Stimulated activated naive CD8-positive, alpha-beta T cell treated with anti-CD3 and anti-CD28 coated beads, Interleukin-15, amount 100 ng/mL, for 72 hours (primary cell): ENCODE measurements at regions not wholly inside any gene's neighbourhood (a gene's known extent, or its start where the extent isn't known, plus 50 kb on each side); places are given as distances from the start of the nearest gene placed in this dataset.
"Not testable (repeated sequence)": the region's sequence is repeated elsewhere in the genome, so short reads cannot be mapped to it uniquely, and the experiment has no call there.

Experiments used
- ATAC-seq: fragments of 150-1000 bp; cut with Tn5 transposase; 2 replicates; pipeline ENCODE4 v1.10.0; 2021; ENCODE audit warnings: mild to moderate bottlenecking, moderate library complexity
- DNase-seq, 2 donors: peaks; one replicate each; pipeline ENCODE4 v3.0.0; 2021 to 2022
- H3K27ac Mint-ChIP-seq, 2 donors: one replicate each; pipeline ENCODE4 v1.8.0; 2022; ENCODE audit warnings: mild to moderate bottlenecking in 2 of 2, mixed read lengths in 2 of 2, moderate library complexity in 2 of 2
- H3K27me3 Mint-ChIP-seq: one replicate; pipeline ENCODE4 v1.8.0; 2022; ENCODE audit warnings: mixed read lengths
- H3K4me1 Mint-ChIP-seq: one replicate; pipeline ENCODE4 v1.8.0; 2022; ENCODE audit warnings: mild to moderate bottlenecking, mixed read lengths
- H3K4me3 Mint-ChIP-seq, 2 donors: one replicate each; pipeline ENCODE4 v1.8.0; 2022; ENCODE audit warnings: mild to moderate bottlenecking in 2 of 2, mixed read lengths in 2 of 2, moderate library complexity in 1 of 2
- H3K9me3 Mint-ChIP-seq, 2 donors: one replicate each; pipeline ENCODE4 v1.8.0; 2022; ENCODE audit warnings: mixed read lengths in 2 of 2

- H3K4me1 Mint-ChIP-seq, H3K27me3 Mint-ChIP-seq, H3K9me3 Mint-ChIP-seq, ATAC-seq, H3K4me3 Mint-ChIP-seq, DNase-seq, H3K27ac Mint-ChIP-seq: not testable (repeated sequence)
Measured at GRCh38 chr15:22358932-22359331, 99.8 kb upstream of the GOLGA6L22 start.

DNA sequence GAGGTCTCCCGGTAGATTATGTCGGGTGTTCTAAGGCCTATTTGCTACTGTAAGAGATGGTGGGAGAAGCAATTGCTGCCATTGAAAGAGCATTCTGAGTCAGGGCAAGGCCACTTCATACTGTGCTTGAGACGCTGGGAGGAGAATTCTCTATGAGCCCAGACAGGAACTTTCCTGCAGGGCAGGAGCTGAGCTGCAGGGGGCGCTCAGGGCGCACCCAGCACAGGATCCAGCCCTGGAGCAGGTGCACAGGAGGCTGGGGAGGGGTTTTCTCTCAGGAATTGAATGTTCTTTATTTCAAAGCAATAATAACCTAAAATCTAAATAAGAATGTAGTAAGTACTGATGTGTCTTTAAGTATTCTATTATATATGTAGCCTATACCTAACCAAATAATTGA lies 99.1 kb upstream of the GOLGA6L22 start:
- ATAC-seq, result peak; percentile 75
- H3K27me3 Mint-ChIP-seq, H3K27ac Mint-ChIP-seq, H3K4me1 Mint-ChIP-seq, H3K4me3 Mint-ChIP-seq, H3K9me3 Mint-ChIP-seq, DNase-seq: not testable (repeated sequence)

GRCh38 chr15:22360696-22361095 lies 98.0 kb upstream of the GOLGA6L22 start:
- H3K27ac Mint-ChIP-seq, ATAC-seq, H3K4me1 Mint-ChIP-seq, H3K4me3 Mint-ChIP-seq, H3K9me3 Mint-ChIP-seq, H3K27me3 Mint-ChIP-seq, DNase-seq: not testable (repeated sequence)

- H3K4me3 Mint-ChIP-seq, H3K27ac Mint-ChIP-seq, ATAC-seq, H3K4me1 Mint-ChIP-seq, H3K27me3 Mint-ChIP-seq, H3K9me3 Mint-ChIP-seq, DNase-seq: not testable (repeated sequence)
Measured at GRCh38 chr15:22362502-22362901, 96.2 kb upstream of the GOLGA6L22 start.

GRCh38 chr15:22371246-22371834 lies 87.4 kb upstream of the GOLGA6L22 start:
- not testable (repeated sequence) for ATAC-seq, H3K27me3 Mint-ChIP-seq, H3K4me3 Mint-ChIP-seq, DNase-seq, H3K27ac Mint-ChIP-seq, H3K4me1 Mint-ChIP-seq, H3K9me3 Mint-ChIP-seq

DNA sequence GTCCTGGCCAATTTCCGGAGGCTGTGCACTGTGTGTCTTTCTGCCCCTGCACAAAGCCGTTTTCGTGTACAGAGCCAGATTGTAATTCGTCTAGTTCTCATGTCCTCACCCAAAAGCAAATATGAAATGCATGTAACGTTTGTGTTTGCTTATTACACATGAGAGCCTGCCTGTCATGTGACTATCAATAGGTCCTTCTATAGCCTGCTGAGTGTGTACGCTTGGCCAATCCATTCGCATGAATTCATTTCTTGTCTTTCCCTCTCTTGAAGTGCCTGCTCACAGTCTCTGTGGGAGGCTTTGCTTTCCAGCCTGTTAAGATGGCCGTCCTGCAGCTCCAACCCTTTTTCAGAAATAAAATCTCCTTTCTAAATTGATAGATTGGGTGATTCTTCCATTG lies 84.2 kb upstream of the GOLGA6L22 start:
- H3K4me3 Mint-ChIP-seq, H3K4me1 Mint-ChIP-seq, H3K27me3 Mint-ChIP-seq, ATAC-seq, H3K27ac Mint-ChIP-seq, DNase-seq, H3K9me3 Mint-ChIP-seq: not testable (repeated sequence)

- H3K4me3 Mint-ChIP-seq, ATAC-seq, H3K27me3 Mint-ChIP-seq, H3K4me1 Mint-ChIP-seq, H3K9me3 Mint-ChIP-seq, H3K27ac Mint-ChIP-seq, DNase-seq: not testable (repeated sequence)
Measured at GRCh38 chr15:22375829-22376228, 82.9 kb upstream of the GOLGA6L22 start.

DNA sequence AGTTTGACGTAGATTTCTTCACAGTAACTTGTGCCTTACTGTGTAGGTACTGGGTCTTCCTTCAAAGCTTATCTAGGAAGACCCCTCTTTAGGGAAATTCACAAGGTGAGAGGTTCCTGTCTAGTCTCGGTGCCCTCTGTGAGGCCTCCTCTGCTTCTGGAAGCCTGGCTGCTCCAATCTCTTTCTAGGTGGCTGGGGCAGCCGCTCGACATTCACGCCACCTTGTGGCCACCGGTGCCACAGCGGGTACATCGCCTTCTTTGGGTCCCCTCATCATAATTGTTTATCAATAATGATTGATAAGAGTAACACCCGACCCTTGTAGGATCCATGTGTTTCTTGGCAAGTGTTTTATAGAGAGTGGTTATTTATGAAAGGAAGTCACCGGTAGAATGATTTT lies 80.8 kb upstream of the GOLGA6L22 start:
- not testable (repeated sequence) for H3K4me3 Mint-ChIP-seq, H3K27ac Mint-ChIP-seq, DNase-seq, H3K4me1 Mint-ChIP-seq, H3K9me3 Mint-ChIP-seq, H3K27me3 Mint-ChIP-seq
- ATAC-seq, result peak; percentile 70

DNA sequence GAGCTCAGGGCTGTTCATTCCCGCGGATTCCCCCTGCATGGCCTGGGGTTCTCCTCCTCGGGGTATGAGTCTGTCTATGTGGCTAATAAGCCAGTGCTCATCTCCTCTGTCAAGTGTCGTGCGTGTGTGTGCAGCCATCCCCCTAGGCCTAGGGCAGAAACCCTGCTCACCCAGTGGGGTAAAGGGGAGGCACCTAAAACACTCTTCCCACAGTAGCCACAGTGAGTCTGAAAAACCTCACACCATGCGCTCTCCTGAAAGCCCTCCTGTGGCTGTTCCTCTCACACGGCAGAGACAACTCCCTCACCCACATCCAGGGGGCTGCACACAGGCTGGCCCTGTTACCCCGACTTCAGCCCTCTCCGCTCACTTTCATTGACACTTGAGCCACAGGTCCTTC lies 71.0 kb upstream of the GOLGA6L22 start:
- H3K27ac Mint-ChIP-seq, H3K4me1 Mint-ChIP-seq, H3K27me3 Mint-ChIP-seq, ATAC-seq, H3K4me3 Mint-ChIP-seq, DNase-seq, H3K9me3 Mint-ChIP-seq: not testable (repeated sequence)

DNA sequence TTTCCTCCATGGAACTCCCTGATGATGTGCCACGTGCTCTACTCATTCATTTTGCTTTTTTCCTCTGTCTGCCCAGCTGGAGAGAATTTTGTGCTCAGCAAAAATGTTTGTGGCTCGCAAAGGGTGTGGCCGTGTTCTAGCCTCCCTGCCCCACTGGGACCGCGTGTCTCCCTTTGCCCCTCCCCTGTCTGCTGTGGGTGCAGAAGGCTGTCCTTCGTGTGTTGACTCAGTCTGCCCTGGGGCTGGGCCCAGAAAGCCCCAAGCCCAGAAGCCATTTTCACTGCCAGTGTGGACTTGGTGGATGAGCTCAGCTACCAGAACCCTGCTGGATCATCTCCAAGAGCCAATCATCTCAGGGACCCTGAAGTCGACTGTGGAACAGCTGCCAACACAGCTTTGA lies 70.3 kb upstream of the GOLGA6L22 start:
- not testable (repeated sequence) for ATAC-seq, H3K9me3 Mint-ChIP-seq, H3K4me1 Mint-ChIP-seq, H3K27me3 Mint-ChIP-seq, H3K27ac Mint-ChIP-seq, H3K4me3 Mint-ChIP-seq, DNase-seq

- H3K4me3 Mint-ChIP-seq, H3K4me1 Mint-ChIP-seq, ATAC-seq, H3K27ac Mint-ChIP-seq, DNase-seq, H3K27me3 Mint-ChIP-seq, H3K9me3 Mint-ChIP-seq: not testable (repeated sequence)
Measured at GRCh38 chr15:22401207-22401606, 57.5 kb upstream of the GOLGA6L22 start.

DNA sequence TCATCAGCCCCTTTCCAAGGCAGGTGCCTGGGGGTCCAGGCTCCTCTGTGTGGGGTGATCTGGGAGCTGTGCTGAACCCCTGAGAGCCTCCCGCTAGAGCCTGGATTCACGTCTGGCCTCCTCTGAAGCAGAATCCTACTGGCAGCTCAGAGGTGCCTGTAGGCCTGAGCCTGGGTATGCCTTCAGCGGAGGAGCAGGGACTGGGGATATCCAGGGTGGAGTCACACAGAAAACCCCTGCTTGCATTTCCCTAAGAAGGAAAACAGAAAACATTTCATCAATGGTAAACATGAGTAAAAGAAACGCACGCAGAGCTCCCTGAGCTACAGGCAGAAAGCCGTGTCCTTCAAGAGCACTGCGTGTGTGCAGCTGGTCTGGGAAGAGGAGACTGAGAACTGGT lies 57.0 kb upstream of the GOLGA6L22 start:
- H3K27ac Mint-ChIP-seq, DNase-seq, H3K4me1 Mint-ChIP-seq, ATAC-seq, H3K27me3 Mint-ChIP-seq, H3K9me3 Mint-ChIP-seq, H3K4me3 Mint-ChIP-seq: not testable (repeated sequence)

DNA sequence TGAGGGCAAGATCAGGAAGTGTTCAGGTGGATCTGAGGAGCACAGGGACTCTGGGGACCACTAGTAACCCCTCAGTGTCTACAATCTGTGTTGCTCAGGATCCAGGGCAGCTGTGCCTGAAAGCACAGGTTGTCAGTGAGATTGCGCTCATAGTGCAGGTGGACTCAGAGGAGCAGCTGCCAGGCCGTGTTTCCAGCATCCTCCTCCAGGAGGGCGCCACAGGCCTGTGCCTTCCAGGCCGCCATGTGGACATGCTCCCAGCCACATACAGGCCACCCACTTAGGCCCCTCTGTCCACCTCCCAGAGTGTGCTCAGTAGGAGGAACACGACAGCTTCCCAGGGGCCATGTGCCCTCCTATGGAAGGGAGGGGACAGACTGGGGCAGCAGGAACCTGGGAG lies 52.9 kb upstream of the GOLGA6L22 start:
- not testable (repeated sequence) for H3K4me1 Mint-ChIP-seq, H3K27me3 Mint-ChIP-seq, DNase-seq, ATAC-seq, H3K27ac Mint-ChIP-seq, H3K9me3 Mint-ChIP-seq, H3K4me3 Mint-ChIP-seq
